WTC11 (cell line): ENCODE measurements at regions not wholly inside any gene's neighbourhood (a gene's known extent, or its start where the extent isn't known, plus 50 kb on each side); places are given as distances from the start of the nearest gene placed in this dataset.

Experiments
- ATAC-seq: fragments of 200-7000 bp; cut with Tn5 transposase; 2 replicates; pipeline ENCODE4 v1.10.0; 2021; ENCODE audit warnings: mild to moderate bottlenecking, moderate library complexity
- CTCF ChIA-PET: fragments of 300-600 bp; sonication (Branson Sonifier 250); formaldehyde crosslinking; loops from one replicate; lab custom pipeline; 2021; ENCODE audit warnings: antibody characterized with exemption; lab: Charles Lee
- POLR2A ChIA-PET: fragments of 350-600 bp; sonication (Branson Sonifier 250); formaldehyde crosslinking; loops from one replicate; lab custom pipeline; 2021; ENCODE audit warnings: antibody characterized with exemption; lab: Charles Lee
- DNase-seq: peaks from one replicate; pipeline ENCODE4 v3.0.0; 2021; ENCODE audit warnings: low spot score
- H3K27ac Mint-ChIP-seq: 2 replicates; pipeline ENCODE4 v1.8.0; 2021; ENCODE audit warnings: mixed read lengths
- H3K27me3 Mint-ChIP-seq: 2 replicates; pipeline ENCODE4 v1.8.0; 2021; ENCODE audit warnings: low read depth, mild to moderate bottlenecking, moderate library complexity, mixed read lengths
- H3K36me3 Mint-ChIP-seq: 2 replicates; pipeline ENCODE4 v1.8.0; 2021; ENCODE audit warnings: mixed read lengths
- H3K4me1 Mint-ChIP-seq: 2 replicates; pipeline ENCODE4 v1.8.0; 2022; ENCODE audit warnings: mixed read lengths
- H3K4me3 Mint-ChIP-seq: 2 replicates; pipeline ENCODE4 v1.8.0; 2021; ENCODE audit warnings: mild to moderate bottlenecking, moderate library complexity, mixed read lengths
- H3K9me3 Mint-ChIP-seq: 2 replicates; pipeline ENCODE4 v1.8.0; 2021; ENCODE audit warnings: mixed read lengths
- ATF2 ChIP-seq: sonication (generic); formaldehyde crosslinking; IDR thresholded peaks from 2 replicates; pipeline ENCODE4 v1.8.1; 2022; ENCODE audit warnings: low read depth, missing genetic modification reagents, borderline replicate concordance
- CBFB ChIP-seq: sonication (generic); formaldehyde crosslinking; IDR thresholded peaks from 2 replicates; pipeline ENCODE4 v1.8.1; 2022; ENCODE audit warnings: mild to moderate bottlenecking, low read depth, missing genetic modification reagents
- CREM ChIP-seq: sonication (generic); formaldehyde crosslinking; IDR thresholded peaks from 2 replicates; pipeline ENCODE4 v1.8.1; 2022; ENCODE audit warnings: mild to moderate bottlenecking, missing genetic modification reagents, moderate library complexity
- ELF4 ChIP-seq: sonication (generic); formaldehyde crosslinking; IDR thresholded peaks from 2 replicates; pipeline ENCODE4 v1.8.1; 2022; ENCODE audit warnings: low read depth, mild to moderate bottlenecking, moderate library complexity, missing genetic modification reagents
- EMX1 ChIP-seq: fragments of 250-450 bp; sonication (Bioruptor Pico); IDR thresholded peaks from 2 replicates; pipeline ENCODE4 v1.8.0; 2021; ENCODE audit warnings: mild to moderate bottlenecking
- ETV6 ChIP-seq: sonication (generic); formaldehyde crosslinking; IDR thresholded peaks from 2 replicates; pipeline ENCODE4 v1.8.1; 2022; ENCODE audit warnings: mild to moderate bottlenecking, missing genetic modification reagents
- GABPB1 ChIP-seq: sonication (generic); formaldehyde crosslinking; IDR thresholded peaks from 2 replicates; pipeline ENCODE4 v1.8.1; 2023; ENCODE audit warnings: mild to moderate bottlenecking, missing genetic modification reagents
- MYBL2 ChIP-seq: sonication (generic); formaldehyde crosslinking; IDR thresholded peaks from 2 replicates; pipeline ENCODE4 v1.8.1; 2023; ENCODE audit warnings: mild to moderate bottlenecking, moderate library complexity, missing genetic modification reagents
- OVOL2 ChIP-seq: fragments of 250-450 bp; sonication (Bioruptor Pico); IDR thresholded peaks from 2 replicates; pipeline ENCODE4 v1.9.0; 2021; ENCODE audit warnings: mild to moderate bottlenecking, borderline replicate concordance
- SP1 ChIP-seq: sonication (generic); formaldehyde crosslinking; conservative IDR thresholded peaks from 2 replicates; pipeline ENCODE4 v1.8.1; 2022; ENCODE audit warnings: missing genetic modification reagents
- TCF7 ChIP-seq: sonication (generic); formaldehyde crosslinking; IDR thresholded peaks from 2 replicates; pipeline ENCODE4 v1.8.0; 2022; ENCODE audit warnings: mild to moderate bottlenecking, low read depth, missing genetic modification reagents, moderate library complexity
- TEAD1 ChIP-seq: sonication (generic); formaldehyde crosslinking; IDR thresholded peaks from 2 replicates; pipeline ENCODE4 v1.8.0; 2022; ENCODE audit warnings: mild to moderate bottlenecking, missing genetic modification reagents
- ZBTB21 ChIP-seq: sonication (generic); formaldehyde crosslinking; IDR thresholded peaks from 2 replicates; pipeline ENCODE4 v1.8.1; 2023; ENCODE audit warnings: mild to moderate bottlenecking, missing genetic modification reagents, borderline replicate concordance
- ZNF219 ChIP-seq: sonication (generic); formaldehyde crosslinking; IDR thresholded peaks from 2 replicates; pipeline ENCODE4 v1.8.0; 2023; ENCODE audit warnings: missing genetic modification reagents, mild to moderate bottlenecking, borderline replicate concordance
- ZNF423 ChIP-seq: fragments of 250-450 bp; sonication (Bioruptor Pico); IDR thresholded peaks from 2 replicates; pipeline ENCODE4 v2.1.2; 2022; ENCODE audit warnings: mild to moderate bottlenecking, moderate library complexity
- ZSCAN18 ChIP-seq: fragments of 250-450 bp; sonication (Bioruptor Pico); IDR thresholded peaks from 2 replicates; pipeline ENCODE4 v2.1.2; 2022; ENCODE audit warnings: mild to moderate bottlenecking, moderate library complexity
- TF ChIP-seq, protein P1 (sequence below): sonication (generic); formaldehyde crosslinking; IDR thresholded peaks from 2 replicates; pipeline ENCODE4 v1.8.1; 2022; ENCODE audit warnings: mild to moderate bottlenecking, missing genetic modification reagents, moderate library complexity, borderline replicate concordance
- TF ChIP-seq, protein P2 (sequence below): sonication (generic); formaldehyde crosslinking; IDR thresholded peaks from 2 replicates; pipeline ENCODE4 v1.8.0; 2023; ENCODE audit warnings: mild to moderate bottlenecking, missing genetic modification reagents
- TF ChIP-seq, protein P3 (sequence below): sonication (generic); formaldehyde crosslinking; IDR thresholded peaks from 2 replicates; pipeline ENCODE4 v1.8.1; 2022; ENCODE audit warnings: missing genetic modification reagents, borderline replicate concordance
- TF ChIP-seq, protein P4 (sequence below): sonication (generic); formaldehyde crosslinking; IDR thresholded peaks from 2 replicates; pipeline ENCODE4 v1.8.1; 2023; ENCODE audit warnings: mild to moderate bottlenecking, moderate library complexity, missing genetic modification reagents
- TF ChIP-seq, protein P5 (sequence below): sonication (generic); formaldehyde crosslinking; IDR thresholded peaks from 2 replicates; pipeline ENCODE4 v1.8.0; 2022; ENCODE audit warnings: mild to moderate bottlenecking, missing genetic modification reagents

- TF ChIP-seq ZSCAN18 (CRISPR knock-in tag) (no peak), TCF7 (CRISPR knock-in tag) (no peak), EMX1 (no peak), ELF4 (CRISPR knock-in tag) (no peak), TEAD1 (CRISPR knock-in tag) (no peak)
- TF ChIP-seq, protein P1, sequence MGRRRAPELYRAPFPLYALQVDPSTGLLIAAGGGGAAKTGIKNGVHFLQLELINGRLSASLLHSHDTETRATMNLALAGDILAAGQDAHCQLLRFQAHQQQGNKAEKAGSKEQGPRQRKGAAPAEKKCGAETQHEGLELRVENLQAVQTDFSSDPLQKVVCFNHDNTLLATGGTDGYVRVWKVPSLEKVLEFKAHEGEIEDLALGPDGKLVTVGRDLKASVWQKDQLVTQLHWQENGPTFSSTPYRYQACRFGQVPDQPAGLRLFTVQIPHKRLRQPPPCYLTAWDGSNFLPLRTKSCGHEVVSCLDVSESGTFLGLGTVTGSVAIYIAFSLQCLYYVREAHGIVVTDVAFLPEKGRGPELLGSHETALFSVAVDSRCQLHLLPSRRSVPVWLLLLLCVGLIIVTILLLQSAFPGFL, result no peak
- TF ChIP-seq, all 79 proteins: peak for 0
Observed at GRCh38 chr16:75837681-75838080, 111.4 kb upstream of the CPHXL start (continued).

DNA sequence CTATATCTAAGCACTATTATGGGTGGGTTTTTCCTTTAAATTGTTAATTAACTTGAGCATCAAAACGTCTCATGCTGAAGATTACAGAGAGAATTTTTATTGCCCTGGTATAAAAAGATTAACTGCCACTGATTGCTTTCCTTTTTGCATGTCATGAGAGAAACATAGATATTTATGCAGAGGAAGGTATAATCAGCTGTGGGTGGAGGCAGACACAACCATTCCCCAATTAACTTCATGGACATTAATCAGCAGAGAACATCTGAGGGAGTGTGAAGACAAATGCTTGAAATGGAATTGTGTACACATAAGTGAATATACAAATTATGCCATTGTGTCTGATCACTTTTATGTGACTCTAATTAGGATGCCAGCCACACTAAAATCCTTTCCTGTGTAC is 115.2 kb upstream of the CPHXL start:
- no peak overlapping the region for H3K4me3 Mint-ChIP-seq
- peaks cover 84% of the 10 kb centered on the region for H3K27me3 Mint-ChIP-seq
- ChIA-PET CTCF (no interaction called here), POLR2A (no interaction called here)
- H3K4me1 Mint-ChIP-seq, result no peaks in the 10 kb centered on the region
- peaks cover 49% of the 10 kb centered on the region for H3K9me3 Mint-ChIP-seq
- no peak overlapping the region for H3K27ac Mint-ChIP-seq
- no peak for DNase-seq
- peaks cover 7% of the 10 kb centered on the region; the same call in 1 of the 2 replicates for H3K36me3 Mint-ChIP-seq
- TF ChIP-seq GABPB1 (CRISPR knock-in tag) (no peak), ZNF423 (CRISPR knock-in tag) (no peak), OVOL2 (no peak), ATF2 (no peak), SP1 (CRISPR knock-in tag) (no peak), ETV6 (no peak)
- TF ChIP-seq, protein P2, sequence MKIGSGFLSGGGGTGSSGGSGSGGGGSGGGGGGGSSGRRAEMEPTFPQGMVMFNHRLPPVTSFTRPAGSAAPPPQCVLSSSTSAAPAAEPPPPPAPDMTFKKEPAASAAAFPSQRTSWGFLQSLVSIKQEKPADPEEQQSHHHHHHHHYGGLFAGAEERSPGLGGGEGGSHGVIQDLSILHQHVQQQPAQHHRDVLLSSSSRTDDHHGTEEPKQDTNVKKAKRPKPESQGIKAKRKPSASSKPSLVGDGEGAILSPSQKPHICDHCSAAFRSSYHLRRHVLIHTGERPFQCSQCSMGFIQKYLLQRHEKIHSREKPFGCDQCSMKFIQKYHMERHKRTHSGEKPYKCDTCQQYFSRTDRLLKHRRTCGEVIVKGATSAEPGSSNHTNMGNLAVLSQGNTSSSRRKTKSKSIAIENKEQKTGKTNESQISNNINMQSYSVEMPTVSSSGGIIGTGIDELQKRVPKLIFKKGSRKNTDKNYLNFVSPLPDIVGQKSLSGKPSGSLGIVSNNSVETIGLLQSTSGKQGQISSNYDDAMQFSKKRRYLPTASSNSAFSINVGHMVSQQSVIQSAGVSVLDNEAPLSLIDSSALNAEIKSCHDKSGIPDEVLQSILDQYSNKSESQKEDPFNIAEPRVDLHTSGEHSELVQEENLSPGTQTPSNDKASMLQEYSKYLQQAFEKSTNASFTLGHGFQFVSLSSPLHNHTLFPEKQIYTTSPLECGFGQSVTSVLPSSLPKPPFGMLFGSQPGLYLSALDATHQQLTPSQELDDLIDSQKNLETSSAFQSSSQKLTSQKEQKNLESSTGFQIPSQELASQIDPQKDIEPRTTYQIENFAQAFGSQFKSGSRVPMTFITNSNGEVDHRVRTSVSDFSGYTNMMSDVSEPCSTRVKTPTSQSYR (CRISPR knock-in tag), result no peak
- TF ChIP-seq, protein P3, sequence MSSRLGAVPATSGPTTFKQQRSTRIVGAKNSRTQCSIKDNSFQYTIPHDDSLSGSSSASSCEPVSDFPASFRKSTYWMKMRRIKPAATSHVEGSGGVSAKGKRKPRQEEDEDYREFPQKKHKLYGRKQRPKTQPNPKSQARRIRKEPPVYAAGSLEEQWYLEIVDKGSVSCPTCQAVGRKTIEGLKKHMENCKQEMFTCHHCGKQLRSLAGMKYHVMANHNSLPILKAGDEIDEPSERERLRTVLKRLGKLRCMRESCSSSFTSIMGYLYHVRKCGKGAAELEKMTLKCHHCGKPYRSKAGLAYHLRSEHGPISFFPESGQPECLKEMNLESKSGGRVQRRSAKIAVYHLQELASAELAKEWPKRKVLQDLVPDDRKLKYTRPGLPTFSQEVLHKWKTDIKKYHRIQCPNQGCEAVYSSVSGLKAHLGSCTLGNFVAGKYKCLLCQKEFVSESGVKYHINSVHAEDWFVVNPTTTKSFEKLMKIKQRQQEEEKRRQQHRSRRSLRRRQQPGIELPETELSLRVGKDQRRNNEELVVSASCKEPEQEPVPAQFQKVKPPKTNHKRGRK (CRISPR knock-in tag), result no peak
- ATAC-seq, result no peak

- peaks cover 80% of the 10 kb centered on the region for H3K27me3 Mint-ChIP-seq
- no peak overlapping the region for H3K4me3 Mint-ChIP-seq
- no peak overlapping the region for H3K27ac Mint-ChIP-seq
- H3K36me3 Mint-ChIP-seq, result peaks cover 8% of the 10 kb centered on the region
- POLR2A ChIA-PET, result no interaction called here
- no peaks in the 10 kb centered on the region for H3K4me1 Mint-ChIP-seq
- no peak for DNase-seq
- CTCF ChIA-PET, result no interaction called here
- H3K9me3 Mint-ChIP-seq, result peaks cover 60% of the 10 kb centered on the region
- ATAC-seq, result no peak
- TF ChIP-seq, protein P4, sequence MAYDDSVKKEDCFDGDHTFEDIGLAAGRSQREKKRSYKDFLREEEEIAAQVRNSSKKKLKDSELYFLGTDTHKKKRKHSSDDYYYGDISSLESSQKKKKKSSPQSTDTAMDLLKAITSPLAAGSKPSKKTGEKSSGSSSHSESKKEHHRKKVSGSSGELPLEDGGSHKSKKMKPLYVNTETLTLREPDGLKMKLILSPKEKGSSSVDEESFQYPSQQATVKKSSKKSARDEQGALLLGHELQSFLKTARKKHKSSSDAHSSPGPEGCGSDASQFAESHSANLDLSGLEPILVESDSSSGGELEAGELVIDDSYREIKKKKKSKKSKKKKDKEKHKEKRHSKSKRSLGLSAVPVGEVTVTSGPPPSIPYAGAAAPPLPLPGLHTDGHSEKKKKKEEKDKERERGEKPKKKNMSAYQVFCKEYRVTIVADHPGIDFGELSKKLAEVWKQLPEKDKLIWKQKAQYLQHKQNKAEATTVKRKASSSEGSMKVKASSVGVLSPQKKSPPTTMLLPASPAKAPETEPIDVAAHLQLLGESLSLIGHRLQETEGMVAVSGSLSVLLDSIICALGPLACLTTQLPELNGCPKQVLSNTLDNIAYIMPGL (CRISPR knock-in tag), result no peak
- TF ChIP-seq ZNF219 (CRISPR knock-in tag), result no peak
- no peak for TF ChIP-seq MYBL2 (CRISPR knock-in tag)
- TF ChIP-seq, protein P2 (CRISPR knock-in tag), result no peak
- no peak for TF ChIP-seq OVOL2
- TF ChIP-seq ZBTB21, result no peak
- no peak for TF ChIP-seq CBFB (CRISPR knock-in tag)
- TF ChIP-seq TCF7 (CRISPR knock-in tag), result no peak
- TF ChIP-seq, protein P5, sequence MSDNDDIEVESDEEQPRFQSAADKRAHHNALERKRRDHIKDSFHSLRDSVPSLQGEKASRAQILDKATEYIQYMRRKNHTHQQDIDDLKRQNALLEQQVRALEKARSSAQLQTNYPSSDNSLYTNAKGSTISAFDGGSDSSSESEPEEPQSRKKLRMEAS (CRISPR knock-in tag), result no peak
- TF ChIP-seq CREM (CRISPR knock-in tag), result no peak
Observed at GRCh38 chr16:75847172-75847571, 120.9 kb upstream of the CPHXL start.
